Uterus (tissue), 3 donors: ENCODE measurements at regions not wholly inside any gene's neighbourhood (a gene's known extent, or its start where the extent isn't known, plus 50 kb on each side); places are given as distances from the start of the nearest gene placed in this dataset.
"Not testable (repeated sequence)": the region's sequence is repeated elsewhere in the genome, so short reads cannot be mapped to it uniquely, and the experiment has no call there.

ENCODE experiments used
- DNase-seq, 2 donors: peaks; one replicate each; pipeline ENCODE4 v3.0.0-alpha.2; 2019 to 2020
- H3K27ac ChIP-seq, 2 donors: fragments of 200-600 bp; sonication (generic); 1 replicate in 1 of 2; 2 replicates in 1 of 2; pipeline ENCODE4 v1.5.1; 2016 to 2018
- H3K27me3 ChIP-seq, 2 donors: fragments of 200-600 bp; sonication (generic); one replicate each; pipeline ENCODE4 v1.5.1; 2018 to 2019; ENCODE audit warnings: control low read depth in 1 of 2
- H3K36me3 ChIP-seq, 2 donors: fragments of 200-600 bp; sonication (generic); one replicate each; pipeline ENCODE4 v1.5.1; 2019; ENCODE audit warnings: control low read depth in 1 of 2
- H3K4me1 ChIP-seq, 2 donors: fragments of 200-600 bp; sonication (generic); one replicate each; pipeline ENCODE4 v1.5.1; 2018 to 2019; ENCODE audit warnings: control low read depth in 1 of 2
- H3K4me3 ChIP-seq, 2 donors: fragments of 200-600 bp; sonication (generic); 1 replicate in 1 of 2; 2 replicates in 1 of 2; pipeline ENCODE4 v1.5.1; 2018 to 2019; ENCODE audit warnings: mild to moderate bottlenecking in 1 of 2
- H3K9me3 ChIP-seq, 2 donors: fragments of 200-600 bp; sonication (generic); one replicate each; pipeline ENCODE4 v1.5.1; 2019; ENCODE audit warnings: control low read depth in 1 of 2
- CTCF ChIP-seq, 4 experiments: fragments of 200-600 bp in 2 of 4; fragments of 450-650 bp in 2 of 4; sonication (generic) in 2 of 4; IDR thresholded peaks; one replicate each; pipeline ENCODE4 v1.5.1; 2016 to 2019; ENCODE audit warnings: antibody characterized with exemption in 4 of 4, mild to moderate bottlenecking in 2 of 4, moderate library complexity in 1 of 4
- POLR2A ChIP-seq, 2 donors: fragments of 450-650 bp; IDR thresholded peaks; one replicate each; pipeline ENCODE4 v1.6.1; 2016; ENCODE audit warnings: antibody characterized with exemption in 2 of 2, mild to moderate bottlenecking in 1 of 2, moderate library complexity in 1 of 2
- intact Hi-C: fragments of 100-400 bp; cut with DNase I; formaldehyde crosslinking; loops from one replicate; pipeline ENCODE4 v1.15.1; 2023; ENCODE audit warnings: low total_unique reads
- donor health status: DM: yes; HTN: yes; CAD: no.

DNA sequence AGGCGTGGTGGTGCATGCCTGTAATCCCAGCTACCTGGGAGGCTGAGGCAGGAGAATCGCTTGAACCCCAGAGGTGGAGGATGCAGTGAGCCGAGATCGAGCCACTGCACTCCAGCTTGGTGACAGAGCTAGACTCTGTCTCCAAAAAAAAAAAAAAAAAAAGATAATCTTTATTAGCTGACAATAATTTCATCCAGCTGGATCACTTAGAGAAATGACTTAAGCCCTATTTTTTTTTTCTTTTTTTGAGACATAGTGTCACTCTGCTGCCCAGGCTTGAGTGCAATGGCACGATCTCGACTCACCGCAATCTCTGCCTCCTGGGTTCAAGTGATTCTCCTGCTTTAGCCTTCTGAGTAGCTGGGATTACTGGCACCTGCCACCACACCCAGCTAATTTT lies 51.6 kb upstream of the MAP4K4 start:
- H3K27ac ChIP-seq, H3K36me3 ChIP-seq, H3K4me1 ChIP-seq, H3K4me3 ChIP-seq, DNase-seq, H3K9me3 ChIP-seq, intact Hi-C loops, H3K27me3 ChIP-seq: not testable (repeated sequence)

DNA sequence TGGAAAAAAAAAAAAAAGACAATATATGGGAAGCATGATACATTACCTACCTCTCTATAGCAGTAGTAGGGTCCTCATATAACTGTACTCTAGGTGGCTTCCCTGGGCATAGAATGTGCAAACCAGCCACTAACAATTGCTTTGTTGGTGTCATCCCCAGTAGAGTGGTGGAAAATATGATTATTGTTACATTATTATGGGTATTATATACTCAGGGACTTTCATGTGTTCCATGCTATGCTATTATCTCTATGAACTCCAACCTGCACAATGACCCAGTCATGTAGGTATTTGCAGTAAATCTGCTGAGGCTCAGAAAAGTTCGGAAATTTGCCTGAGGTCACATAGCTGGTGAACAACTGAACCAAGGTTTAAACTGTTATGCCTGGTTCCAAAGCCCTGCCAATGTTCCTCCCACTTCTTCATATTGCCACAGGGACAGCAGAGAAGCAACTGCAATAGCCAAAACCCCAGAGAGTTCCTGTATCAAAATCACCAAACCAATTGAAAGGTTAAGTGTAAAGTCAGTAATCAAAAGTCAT lies 52.6 kb upstream of the MAP4K4 start:
- Histone ChIP-seq H3K4me3 (no peak overlapping the region), H3K27me3 (no peaks in the 10 kb centered on the region), H3K4me1 (no peaks in the 10 kb centered on the region), H3K9me3 (no peaks in the 10 kb centered on the region), H3K27ac (no peak overlapping the region), H3K36me3 (no peaks in the 10 kb centered on the region)
- DNase-seq: no peak
- intact Hi-C loops: no loop called here
- no peak for TF ChIP-seq CTCF (IDR thresholded peaks at IDR 0.05)
- no peak for TF ChIP-seq POLR2A (IDR thresholded peaks at IDR 0.05)

DNA sequence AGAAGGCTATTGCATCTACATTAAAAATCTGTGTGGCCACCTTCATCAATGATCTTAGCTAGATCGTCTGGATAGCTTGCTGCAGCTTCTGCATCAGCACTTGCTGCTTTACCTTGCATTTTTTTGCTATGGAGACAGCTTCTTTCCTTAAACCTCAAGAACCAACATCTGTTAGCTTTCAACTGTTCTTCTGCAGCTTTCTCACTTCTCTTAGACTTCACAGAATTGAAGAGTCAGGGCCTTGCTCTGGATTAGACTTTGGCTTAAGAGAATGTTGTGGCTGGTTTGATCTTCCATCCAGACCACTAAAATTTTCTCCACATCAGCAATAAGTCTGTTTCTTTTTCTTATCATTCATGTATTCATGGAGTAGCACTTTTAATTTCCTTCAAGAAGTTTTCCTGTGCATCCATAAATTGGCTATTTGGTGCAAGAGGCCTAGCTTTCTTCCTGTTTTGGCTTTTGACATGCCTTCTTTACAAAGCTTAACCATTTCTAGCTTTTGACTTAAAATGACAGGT lies 54.4 kb upstream of the MAP4K4 start:
- intact Hi-C loops: no loop called here
- Histone ChIP-seq H3K4me1 (no peaks in the 10 kb centered on the region), H3K9me3 (no peaks in the 10 kb centered on the region), H3K27me3 (no peaks in the 10 kb centered on the region), H3K27ac (no peak overlapping the region), H3K36me3 (no peaks in the 10 kb centered on the region), H3K4me3 (no peak overlapping the region)
- DNase-seq: no peak
- TF ChIP-seq CTCF (IDR thresholded peaks at IDR 0.05) (no peak), POLR2A (IDR thresholded peaks at IDR 0.05) (no peak)

DNA sequence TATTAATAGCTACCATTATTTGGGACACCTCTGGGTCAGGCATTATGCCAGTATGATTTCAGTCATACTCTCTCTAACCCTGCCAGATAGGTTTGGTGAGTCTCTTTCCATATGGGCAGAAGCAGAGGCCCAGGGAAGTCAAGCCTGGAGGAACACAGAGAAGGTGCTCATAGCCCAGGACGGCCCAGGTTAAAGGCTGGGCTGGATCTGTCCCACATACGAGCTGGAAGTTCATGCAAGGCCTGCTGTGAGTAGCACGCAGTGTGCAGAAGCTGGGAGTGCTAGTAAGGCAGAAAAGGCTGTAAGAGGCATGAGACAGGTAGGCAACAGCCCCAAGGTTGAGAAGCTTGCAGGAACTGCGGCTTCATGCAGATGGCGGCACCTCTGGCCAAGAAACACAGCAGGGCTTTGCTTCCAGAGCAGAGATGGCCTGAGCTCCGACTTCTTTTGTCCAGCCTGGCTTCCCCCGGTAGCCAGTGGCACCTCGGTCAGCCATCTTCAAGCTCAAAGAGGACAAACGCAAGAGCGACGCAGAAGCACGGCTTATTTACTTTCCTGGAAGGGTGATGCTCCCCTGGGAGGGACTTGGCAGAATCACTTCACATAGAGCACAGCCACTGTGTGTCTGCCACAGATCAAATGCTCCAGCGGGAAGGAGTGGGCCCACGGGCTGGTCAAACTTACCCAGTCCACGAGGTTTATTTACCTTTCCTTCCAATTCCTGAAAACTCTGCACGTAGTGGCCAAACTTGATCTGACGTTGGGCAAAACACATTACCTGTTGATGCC lies 58.5 kb upstream of the MAP4K4 start:
- H3K27me3 ChIP-seq: no peaks in the 10 kb centered on the region
- no peak for DNase-seq
- intact Hi-C loops: no loop called here
- no peaks in the 10 kb centered on the region for H3K9me3 ChIP-seq
- no peak for TF ChIP-seq POLR2A (IDR thresholded peaks at IDR 0.05)
- TF ChIP-seq CTCF (IDR thresholded peaks at IDR 0.05): no peak
- no peaks in the 10 kb centered on the region for H3K36me3 ChIP-seq
- no peak overlapping the region for H3K27ac ChIP-seq
- H3K4me1 ChIP-seq: no peaks in the 10 kb centered on the region
- H3K4me3 ChIP-seq: no peak overlapping the region

DNA sequence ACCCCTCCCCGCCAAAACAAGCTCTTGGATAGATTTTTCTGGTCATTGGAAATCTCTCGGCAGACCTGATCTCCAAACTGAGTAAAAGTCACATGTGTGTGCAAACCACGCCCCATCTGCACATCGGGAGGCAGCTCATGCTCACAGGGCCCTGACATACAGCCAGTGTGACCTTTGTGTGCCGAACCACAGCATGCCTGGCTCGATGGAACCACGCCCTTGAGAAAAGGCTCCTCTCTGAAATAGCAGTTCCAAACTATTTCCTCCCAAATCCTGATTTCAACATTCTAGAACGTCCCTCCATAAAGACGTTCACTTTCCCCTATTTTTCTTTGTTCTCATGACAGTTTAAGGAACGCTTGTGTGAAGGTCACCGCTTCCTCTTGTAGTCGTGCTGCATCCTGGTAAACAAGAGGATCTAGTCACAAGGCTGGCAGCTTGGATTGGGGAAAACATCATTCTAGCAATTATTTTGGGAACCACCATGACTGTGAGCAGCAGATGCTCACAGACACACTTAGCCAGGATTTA lies 59.3 kb upstream of the MAP4K4 start:
- no peaks in the 10 kb centered on the region for H3K9me3 ChIP-seq
- H3K4me1 ChIP-seq: no peaks in the 10 kb centered on the region
- no peak overlapping the region for H3K27ac ChIP-seq
- no peaks in the 10 kb centered on the region for H3K27me3 ChIP-seq
- no peaks in the 10 kb centered on the region for H3K36me3 ChIP-seq
- no peak for TF ChIP-seq POLR2A (IDR thresholded peaks at IDR 0.05)
- TF ChIP-seq CTCF (IDR thresholded peaks at IDR 0.05): no peak
- DNase-seq: no peak
- intact Hi-C loops: no loop called here
- no peak overlapping the region for H3K4me3 ChIP-seq
